ENCODE measurements at regions not wholly inside any gene's neighbourhood (a gene's known extent, or its start where the extent isn't known, plus 50 kb on each side); places are given as distances from the start of the nearest gene placed in this dataset.
"Not testable (repeated sequence)": the region's sequence is repeated elsewhere in the genome, so short reads cannot be mapped to it uniquely, and the experiment has no call there.

- not testable (repeated sequence) for TF ChIP-seq MAZ (IDR thresholded peaks at IDR 0.05; ENCODE audit: borderline replicate concordance, low read depth, low read length); CEBPB (IDR thresholded peaks at IDR 0.05; ENCODE audit: low read depth, low read length); FOS (IDR thresholded peaks at IDR 0.05; ENCODE audit: low read depth, low read length)
Measured at GRCh38 chr13:79923973-79924556, 416.9 kb downstream of the SPRY2 start.

Measured in IMR-90 (cell line).